ENCODE measurements at regions not wholly inside any gene's neighbourhood (a gene's known extent, or its start where the extent isn't known, plus 50 kb on each side); places are given as distances from the start of the nearest gene placed in this dataset.

DNA sequence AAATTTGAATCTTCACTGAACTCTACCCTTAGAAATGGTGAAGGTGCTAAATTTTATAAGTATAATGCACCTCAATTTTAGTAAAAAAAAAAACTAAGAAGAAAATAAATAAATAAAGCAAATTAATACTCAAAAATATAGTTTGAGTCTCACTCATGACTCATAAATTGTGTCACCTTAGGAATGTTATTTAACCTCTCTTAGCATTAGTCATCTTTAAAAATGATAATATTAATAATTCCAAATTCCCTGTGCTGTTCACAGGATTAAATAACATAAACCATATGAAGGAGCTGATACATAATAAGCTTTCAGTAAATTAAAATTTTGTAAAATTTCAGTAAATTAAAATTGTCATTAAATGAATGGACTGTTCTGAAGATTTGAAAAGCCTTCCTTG lies 339.8 kb upstream of the RGMB start:
- Histone ChIP-seq H3K36me3 (ENCODE audit: insufficient read depth, low read length) (no peaks in the 10 kb centered on the region), H3K9ac (ENCODE audit: low read depth, low read length) (no peak overlapping the region), H3K9me3 (ENCODE audit: control insufficient read depth, insufficient read depth, low read length) (peaks cover 9% of the 10 kb centered on the region; the same call in 1 of the 2 replicates), H3K4me1 (ENCODE audit: insufficient read depth, low read length) (peaks cover 15% of the 10 kb centered on the region; the same call in 1 of the 2 replicates)

- peaks cover 13% of the 10 kb centered on the region; the same call in 1 of the 2 replicates for H3K4me1 ChIP-seq (ENCODE audit: insufficient read depth, low read length)
- no peaks in the 10 kb centered on the region; the same call in 1 of the 2 replicates for H3K36me3 ChIP-seq (ENCODE audit: insufficient read depth, low read length)
- no peak overlapping the region for H3K9ac ChIP-seq (ENCODE audit: low read depth, low read length)
- peaks cover 14% of the 10 kb centered on the region; the same call in 1 of the 2 replicates for H3K9me3 ChIP-seq (ENCODE audit: control insufficient read depth, insufficient read depth, low read length)
Measured at GRCh38 chr5:98436667-98437066, 336.8 kb upstream of the RGMB start.

DNA sequence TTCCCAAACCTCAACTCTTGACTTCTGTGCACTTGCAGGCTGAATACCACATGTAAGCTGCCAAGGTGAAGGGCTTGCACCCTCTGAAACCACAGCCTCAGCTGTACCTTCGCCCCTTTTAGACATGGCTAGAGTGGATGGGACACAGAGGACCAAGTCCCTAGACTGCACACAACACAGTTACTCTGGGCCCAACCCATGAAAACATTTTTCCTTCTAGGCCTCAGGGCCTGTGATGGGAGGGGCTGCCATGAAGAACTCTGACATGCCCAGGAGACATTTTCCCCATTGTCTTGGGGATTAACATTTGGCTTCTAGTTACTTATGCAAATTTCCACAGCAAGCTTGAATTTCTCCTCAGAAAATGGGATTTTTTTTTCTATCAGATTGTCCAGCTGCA lies 331.0 kb upstream of the RGMB start:
- H3K9ac ChIP-seq (ENCODE audit: low read depth, low read length), result no peak overlapping the region
- no peaks in the 10 kb centered on the region; the same call in 1 of the 2 replicates for H3K36me3 ChIP-seq (ENCODE audit: insufficient read depth, low read length)
- H3K4me1 ChIP-seq (ENCODE audit: insufficient read depth, low read length), result no peaks in the 10 kb centered on the region
- peaks cover 9% of the 10 kb centered on the region; the same call in 1 of the 2 replicates for H3K9me3 ChIP-seq (ENCODE audit: control insufficient read depth, insufficient read depth, low read length)

DNA sequence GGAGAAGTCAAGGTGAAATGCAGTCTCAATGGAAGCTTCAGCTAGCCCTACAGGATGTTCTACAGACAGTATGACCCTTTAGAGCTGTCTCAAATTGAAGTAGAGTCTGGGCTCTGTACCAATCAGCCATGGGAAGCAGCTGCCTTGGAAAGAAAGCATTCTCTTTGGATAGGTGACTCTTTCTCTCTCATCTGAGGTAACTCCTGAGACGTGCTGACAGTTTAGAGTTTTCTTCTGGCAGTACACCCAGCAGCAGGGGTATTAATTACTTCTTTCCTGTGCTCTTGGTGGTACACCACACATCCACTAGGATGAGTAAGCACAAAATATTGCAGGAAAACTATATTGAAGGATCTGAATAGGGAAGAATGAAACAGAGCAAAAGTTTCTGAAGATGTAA lies 329.6 kb upstream of the RGMB start:
- H3K9me3 ChIP-seq (ENCODE audit: control insufficient read depth, insufficient read depth, low read length), result peaks cover 9% of the 10 kb centered on the region; the same call in 1 of the 2 replicates
- no peaks in the 10 kb centered on the region for H3K4me1 ChIP-seq (ENCODE audit: insufficient read depth, low read length)
- H3K9ac ChIP-seq (ENCODE audit: low read depth, low read length), result no peak overlapping the region
- H3K36me3 ChIP-seq (ENCODE audit: insufficient read depth, low read length), result no peaks in the 10 kb centered on the region; the same call in 1 of the 2 replicates

- H3K9ac ChIP-seq (ENCODE audit: low read depth, low read length), result no peak overlapping the region
- no peaks in the 10 kb centered on the region for H3K36me3 ChIP-seq (ENCODE audit: insufficient read depth, low read length)
- H3K9me3 ChIP-seq (ENCODE audit: control insufficient read depth, insufficient read depth, low read length), result no peaks in the 10 kb centered on the region
- no peaks in the 10 kb centered on the region for H3K4me1 ChIP-seq (ENCODE audit: insufficient read depth, low read length)
Measured at GRCh38 chr5:98453296-98453695, 320.2 kb upstream of the RGMB start.

DNA sequence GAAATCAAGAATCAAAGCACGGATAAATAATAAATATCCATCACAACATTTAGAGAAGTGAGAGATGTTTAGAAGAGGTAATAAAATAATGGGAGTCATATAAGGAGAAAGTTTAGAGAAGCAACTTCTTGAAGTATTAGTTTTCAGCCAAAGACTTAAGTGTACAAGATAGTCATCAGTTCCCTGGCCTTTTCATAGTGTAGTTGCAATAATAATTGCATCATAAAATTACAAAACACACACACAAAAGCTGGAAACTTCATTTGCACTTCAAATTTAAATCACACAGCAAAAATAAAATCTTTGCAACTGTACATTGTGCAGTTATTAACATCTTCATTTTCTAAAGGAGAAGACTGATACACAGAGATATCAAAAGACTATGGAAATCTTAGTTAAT lies 319.1 kb upstream of the RGMB start:
- Histone ChIP-seq H3K9ac (ENCODE audit: low read depth, low read length) (no peak overlapping the region), H3K9me3 (ENCODE audit: control insufficient read depth, insufficient read depth, low read length) (no peaks in the 10 kb centered on the region), H3K36me3 (ENCODE audit: insufficient read depth, low read length) (no peaks in the 10 kb centered on the region), H3K4me1 (ENCODE audit: insufficient read depth, low read length) (no peaks in the 10 kb centered on the region)

DNA sequence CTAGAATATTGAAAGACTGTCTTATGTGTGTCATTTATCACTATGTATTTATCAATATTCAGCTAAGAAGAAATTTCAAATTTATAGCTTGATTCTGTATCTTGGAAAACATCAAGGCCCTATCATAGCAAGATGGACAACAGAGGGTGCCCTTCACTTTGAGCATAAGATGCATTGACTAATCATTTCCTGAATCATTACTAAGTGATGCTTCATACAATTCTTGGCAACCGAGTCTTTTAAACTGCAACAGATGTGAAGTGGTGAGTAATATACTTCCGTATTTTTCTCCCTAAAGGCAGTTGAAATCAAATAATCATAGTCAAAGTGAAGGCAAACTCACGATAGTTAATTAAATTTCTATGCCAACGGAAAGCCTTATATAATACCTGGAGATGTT lies 318.6 kb upstream of the RGMB start:
- Histone ChIP-seq H3K36me3 (ENCODE audit: insufficient read depth, low read length) (no peaks in the 10 kb centered on the region), H3K9ac (ENCODE audit: low read depth, low read length) (no peak overlapping the region)

DNA sequence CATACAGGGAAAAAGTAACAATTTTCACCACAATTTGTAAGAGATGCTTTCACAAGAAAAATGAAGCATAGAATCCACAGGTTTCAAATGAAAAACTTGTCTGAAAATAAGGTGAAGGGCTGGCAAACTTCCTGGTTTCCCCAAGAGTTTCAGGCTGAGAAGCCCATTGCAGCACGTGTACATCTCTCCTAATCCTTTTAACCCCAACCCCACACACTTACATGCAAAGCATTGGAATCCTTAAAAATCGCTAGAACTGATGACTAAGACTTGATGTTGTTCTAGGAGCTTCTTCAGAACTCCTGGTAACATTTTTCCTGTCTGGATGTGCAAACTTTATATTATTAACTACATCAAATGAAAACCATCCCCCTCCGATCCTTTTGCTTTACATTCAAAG lies 317.8 kb upstream of the RGMB start:
- Histone ChIP-seq H3K9me3 (ENCODE audit: control insufficient read depth, insufficient read depth, low read length) (no peaks in the 10 kb centered on the region), H3K4me1 (ENCODE audit: insufficient read depth, low read length) (no peaks in the 10 kb centered on the region), H3K36me3 (ENCODE audit: insufficient read depth, low read length) (no peaks in the 10 kb centered on the region), H3K9ac (ENCODE audit: low read depth, low read length) (no peak overlapping the region)

More for the DNA sequence above, 318.6 kb upstream of the RGMB start:
- Histone ChIP-seq H3K4me1 (ENCODE audit: insufficient read depth, low read length) (no peaks in the 10 kb centered on the region), H3K9me3 (ENCODE audit: control insufficient read depth, insufficient read depth, low read length) (no peaks in the 10 kb centered on the region)

GRCh38 chr5:98458004-98458403 lies 315.5 kb upstream of the RGMB start:
- H3K36me3 ChIP-seq (ENCODE audit: insufficient read depth, low read length), result no peaks in the 10 kb centered on the region
- no peaks in the 10 kb centered on the region for H3K4me1 ChIP-seq (ENCODE audit: insufficient read depth, low read length)
- no peak overlapping the region for H3K9ac ChIP-seq (ENCODE audit: low read depth, low read length)
- no peaks in the 10 kb centered on the region for H3K9me3 ChIP-seq (ENCODE audit: control insufficient read depth, insufficient read depth, low read length)

GRCh38 chr5:98458726-98459125 lies 314.7 kb upstream of the RGMB start:
- Histone ChIP-seq H3K36me3 (ENCODE audit: insufficient read depth, low read length) (no peaks in the 10 kb centered on the region), H3K9me3 (ENCODE audit: control insufficient read depth, insufficient read depth, low read length) (no peaks in the 10 kb centered on the region), H3K9ac (ENCODE audit: low read depth, low read length) (no peak overlapping the region), H3K4me1 (ENCODE audit: insufficient read depth, low read length) (no peaks in the 10 kb centered on the region)

DNA sequence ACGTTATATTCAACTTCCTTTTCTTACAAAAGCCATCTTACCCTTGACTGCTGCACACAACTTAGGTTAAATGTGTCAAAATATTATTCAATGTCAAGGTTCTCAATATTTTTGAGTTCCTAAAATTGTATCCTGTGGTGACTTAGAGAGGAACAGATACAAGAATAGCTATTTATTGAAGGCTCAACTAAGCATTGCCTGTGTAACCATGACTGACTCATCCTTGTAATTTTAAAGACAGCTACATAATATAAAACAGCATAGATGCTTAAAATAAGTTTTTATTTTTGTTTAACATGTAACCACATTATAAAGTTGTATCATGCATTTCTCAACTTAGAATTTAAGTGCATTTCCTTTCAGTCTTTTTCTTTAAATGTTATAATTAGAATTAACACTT lies 312.9 kb upstream of the RGMB start:
- Histone ChIP-seq H3K36me3 (ENCODE audit: insufficient read depth, low read length) (no peaks in the 10 kb centered on the region), H3K9me3 (ENCODE audit: control insufficient read depth, insufficient read depth, low read length) (no peaks in the 10 kb centered on the region), H3K4me1 (ENCODE audit: insufficient read depth, low read length) (no peaks in the 10 kb centered on the region), H3K9ac (ENCODE audit: low read depth, low read length) (no peak overlapping the region)

DNA sequence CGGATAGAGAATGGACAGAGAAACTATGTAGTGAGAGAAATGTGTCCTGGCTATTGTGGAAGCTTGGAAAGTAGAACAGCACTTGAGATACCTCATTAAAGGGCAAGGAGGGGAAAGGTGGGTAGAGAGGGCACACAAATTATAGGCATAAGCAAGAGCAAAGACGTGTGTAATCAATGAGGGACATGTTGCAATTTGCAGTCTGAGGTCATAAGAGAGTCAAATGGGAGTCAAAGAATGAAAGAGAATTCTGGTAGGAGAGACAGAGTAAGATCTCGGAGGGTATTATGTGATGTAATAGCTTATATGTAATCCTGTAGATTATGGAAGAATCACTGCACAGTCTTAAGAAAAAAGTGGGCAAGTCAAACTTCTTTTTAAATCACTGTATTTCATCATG lies 312.0 kb upstream of the RGMB start:
- Histone ChIP-seq H3K4me1 (ENCODE audit: insufficient read depth, low read length) (no peaks in the 10 kb centered on the region), H3K36me3 (ENCODE audit: insufficient read depth, low read length) (no peaks in the 10 kb centered on the region), H3K9me3 (ENCODE audit: control insufficient read depth, insufficient read depth, low read length) (no peaks in the 10 kb centered on the region), H3K9ac (ENCODE audit: low read depth, low read length) (no peak overlapping the region)

DNA sequence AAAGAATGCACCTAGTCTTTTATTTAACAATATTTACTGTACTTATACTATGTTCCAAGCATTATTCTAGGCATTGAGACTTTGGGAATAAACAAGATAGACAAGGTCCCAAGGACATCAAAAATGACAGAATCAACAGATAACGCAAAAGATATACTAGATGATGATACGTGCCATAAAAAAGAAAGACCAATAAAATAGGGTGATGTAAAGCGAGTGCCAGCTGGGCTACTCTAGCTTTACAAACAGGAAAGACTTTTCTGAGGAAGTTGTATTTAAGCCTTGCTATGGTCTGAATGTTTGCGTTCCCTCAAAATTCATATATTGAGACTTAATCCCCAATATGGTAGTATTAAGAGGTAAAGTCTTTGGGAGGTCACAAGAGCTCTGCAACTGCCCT lies 310.2 kb upstream of the RGMB start:
- H3K9me3 ChIP-seq (ENCODE audit: control insufficient read depth, insufficient read depth, low read length), result no peaks in the 10 kb centered on the region
- H3K4me1 ChIP-seq (ENCODE audit: insufficient read depth, low read length), result no peaks in the 10 kb centered on the region
- no peaks in the 10 kb centered on the region for H3K36me3 ChIP-seq (ENCODE audit: insufficient read depth, low read length)
- H3K9ac ChIP-seq (ENCODE audit: low read depth, low read length), result no peak overlapping the region

- Histone ChIP-seq H3K36me3 (ENCODE audit: insufficient read depth, low read length) (no peaks in the 10 kb centered on the region), H3K9me3 (ENCODE audit: control insufficient read depth, insufficient read depth, low read length) (no peaks in the 10 kb centered on the region), H3K9ac (ENCODE audit: low read depth, low read length) (no peak overlapping the region), H3K4me1 (ENCODE audit: insufficient read depth, low read length) (no peaks in the 10 kb centered on the region)
Measured at GRCh38 chr5:98463676-98464075, 309.8 kb upstream of the RGMB start.

DNA sequence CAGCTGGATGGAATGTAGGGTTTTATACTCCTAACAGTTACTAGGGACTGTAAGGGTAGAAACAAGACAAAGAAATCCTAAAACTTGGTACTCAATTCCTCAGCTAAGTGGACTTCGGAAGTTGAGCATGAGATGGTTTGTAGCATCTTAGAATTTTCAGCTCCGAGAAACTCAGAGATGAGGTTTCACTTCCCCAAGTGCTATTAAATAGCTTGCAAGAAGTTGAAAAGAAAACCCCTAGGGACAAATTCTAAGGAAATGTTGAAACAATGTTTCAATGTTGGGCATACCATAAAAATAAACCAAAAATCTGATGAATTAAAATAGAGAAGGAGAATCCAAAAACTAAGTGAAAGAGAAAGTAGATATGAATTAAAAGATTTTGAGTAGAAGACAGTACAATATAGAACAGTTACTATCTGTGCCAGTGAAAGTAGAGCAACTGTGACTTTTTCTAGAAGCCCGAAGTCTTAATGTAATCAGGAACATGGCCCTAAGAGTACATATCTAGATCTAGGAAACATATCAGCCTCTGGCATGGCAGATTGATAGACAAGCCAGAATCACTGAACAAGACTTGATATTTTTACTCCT lies 308.6 kb upstream of the RGMB start:
- Histone ChIP-seq H3K4me1 (ENCODE audit: insufficient read depth, low read length) (no peaks in the 10 kb centered on the region), H3K9ac (ENCODE audit: low read depth, low read length) (no peak overlapping the region), H3K9me3 (ENCODE audit: control insufficient read depth, insufficient read depth, low read length) (no peaks in the 10 kb centered on the region), H3K36me3 (ENCODE audit: insufficient read depth, low read length) (no peaks in the 10 kb centered on the region)

All from ES-I3 (cell line).